Globus pallidus (tissue), 1 donor: ENCODE measurements at regions not wholly inside any gene's neighbourhood (a gene's known extent, or its start where the extent isn't known, plus 50 kb on each side); places are given as distances from the start of the nearest gene placed in this dataset.
"Not testable (repeated sequence)": the region's sequence is repeated elsewhere in the genome, so short reads cannot be mapped to it uniquely, and the experiment has no call there.

Experiments used
- DNase-seq: peaks from one replicate; pipeline ENCODE4 v3.0.0-alpha.2; 2015; ENCODE audit warnings: low spot score

- DNase-seq, result no peak
These were observed 505.8 kb upstream of the MARCKS start for GRCh38 chr6:113351173-113351834.

- DNase-seq, result no peak
These were observed 504.9 kb upstream of the MARCKS start for GRCh38 chr6:113352029-113352801.

GRCh38 chr6:113352831-113353230, 504.3 kb upstream of the MARCKS start:
- DNase-seq, result no peak

GRCh38 chr6:113353392-113353791, 503.8 kb upstream of the MARCKS start:
- no peak for DNase-seq

- DNase-seq, result no peak
These were observed 502.8 kb upstream of the MARCKS start for GRCh38 chr6:113354204-113354895.

GRCh38 chr6:113356139-113356538, 501.0 kb upstream of the MARCKS start:
- no peak for DNase-seq

- no peak for DNase-seq
These were observed 500.1 kb upstream of the MARCKS start for GRCh38 chr6:113357041-113357440.

- no peak for DNase-seq
These were observed 499.0 kb upstream of the MARCKS start for GRCh38 chr6:113358063-113358583.

- DNase-seq, result no peak
These were observed 497.7 kb upstream of the MARCKS start for GRCh38 chr6:113359155-113360140.

GRCh38 chr6:113361014-113361645, 496.0 kb upstream of the MARCKS start:
- no peak for DNase-seq

GRCh38 chr6:113362301-113363047, 494.7 kb upstream of the MARCKS start:
- no peak for DNase-seq

GRCh38 chr6:113363048-113363798, 493.9 kb upstream of the MARCKS start:
- DNase-seq, result no peak

GRCh38 chr6:113363866-113364265, 493.3 kb upstream of the MARCKS start:
- no peak for DNase-seq

GRCh38 chr6:113364766-113365165, 492.4 kb upstream of the MARCKS start:
- DNase-seq, result no peak

GRCh38 chr6:113365191-113365590, 492.0 kb upstream of the MARCKS start:
- DNase-seq, result no peak

GRCh38 chr6:113366505-113366904, 490.6 kb upstream of the MARCKS start:
- no peak for DNase-seq

- DNase-seq, result no peak
These were observed 486.3 kb upstream of the MARCKS start for GRCh38 chr6:113370508-113371502.

- DNase-seq, result not testable (repeated sequence)
These were observed 481.7 kb upstream of the MARCKS start for GRCh38 chr6:113375466-113375865.
